Upper lobe of left lung (tissue), 6 donors: ENCODE measurements at regions not wholly inside any gene's neighbourhood (a gene's known extent, or its start where the extent isn't known, plus 50 kb on each side); places are given as distances from the start of the nearest gene placed in this dataset.

Experiments used
- ATAC-seq, 2 donors: fragments of 200-7000 bp; cut with Tn5 transposase; one replicate each; pipeline ENCODE4 v1.9.1; 2022; ENCODE audit warnings: mild to moderate bottlenecking in 2 of 2, moderate library complexity in 2 of 2; ENCODE audit not compliant: low FRiP score in 2 of 2
- DNase-seq, 2 donors: peaks; one replicate each; pipeline ENCODE4 v3.0.0-alpha.2; 2019 to 2020
- H3K27ac ChIP-seq, 4 donors: fragments of 200-600 bp; sonication (generic); one replicate each; pipeline ENCODE4 v1.5.1; 2016 to 2019
- H3K27me3 ChIP-seq, 4 donors: fragments of 200-600 bp; sonication (generic); one replicate each; pipeline ENCODE4 v1.5.1; 2017 to 2019
- H3K36me3 ChIP-seq, 4 donors: fragments of 200-600 bp; sonication (generic); one replicate each; pipeline ENCODE4 v1.5.1; 2016 to 2019
- H3K4me1 ChIP-seq, 4 donors: fragments of 200-600 bp; sonication (generic); one replicate each; pipeline ENCODE4 v1.5.1; 2018 to 2019
- H3K4me3 ChIP-seq, 4 donors: fragments of 200-600 bp; sonication (generic); one replicate each; pipeline ENCODE4 v1.5.1; 2017 to 2019; ENCODE audit warnings: mild to moderate bottlenecking in 2 of 4, moderate library complexity in 1 of 4
- H3K9me3 ChIP-seq, 4 donors: fragments of 200-600 bp; sonication (generic); one replicate each; pipeline ENCODE4 v1.5.1; 2018 to 2019
- EP300 ChIP-seq, 4 donors: sonication (generic); formaldehyde crosslinking; IDR thresholded peaks; one replicate each; pipeline ENCODE4 v1.5.1; 2017; ENCODE audit warnings: antibody characterized with exemption in 4 of 4, control low read depth in 2 of 4
- POLR2A ChIP-seq, 4 donors: fragments of 450-650 bp; IDR thresholded peaks; one replicate each; pipeline ENCODE4 v1.5.1; 2016 to 2017; ENCODE audit warnings: antibody characterized with exemption in 4 of 4, mild to moderate bottlenecking in 2 of 4
- POLR2AphosphoS5 ChIP-seq, 2 donors: sonication (generic); formaldehyde crosslinking; IDR thresholded peaks; one replicate each; pipeline ENCODE4 v1.5.1; 2017; ENCODE audit warnings: antibody characterized with exemption in 2 of 2
- WGBS, 2 donors: methylation state at CpG; one replicate each; pipeline ENCODE4 v1.1.5; 2017 to 2018; 5-methylcytosine and 5-hydroxymethylcytosine counted together
- TF ChIP-seq, protein P1 (sequence below), 6 experiments: fragments of 450-650 bp in 4 of 6; fragments of 200-600 bp in 2 of 6; sonication (generic) in 2 of 6; IDR thresholded peaks; one replicate each; pipeline ENCODE4 v1.5.1; 2016 to 2019; ENCODE audit warnings: antibody characterized with exemption in 6 of 6
- donor health status: DM: no; HTN: no; CAD: no; lungs with moderate emphysema.
- donor health status: DM: no; HTN: yes; CAD: no; lungs with severe emphysema.

DNA sequence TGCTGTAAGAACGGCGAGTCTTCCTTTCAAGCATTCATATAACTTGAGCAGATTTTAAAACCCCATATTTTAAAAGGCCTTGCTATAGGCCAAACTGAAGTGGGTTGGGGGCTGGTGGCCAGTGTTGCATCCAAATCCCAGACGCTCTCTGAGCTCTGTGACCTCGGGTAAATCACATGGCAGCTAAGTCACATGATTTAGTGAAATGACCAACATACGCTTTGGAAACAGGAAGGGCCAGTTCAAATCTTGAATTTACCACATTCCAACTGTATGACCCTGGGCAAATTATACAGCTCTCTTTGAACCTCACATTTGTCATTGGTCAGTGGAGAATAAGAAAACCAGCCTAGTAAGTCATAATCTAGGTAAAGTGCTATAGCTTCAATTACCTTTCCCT is 519.3 kb downstream of the HAPSTR1 start:
- Histone ChIP-seq H3K9me3 (no peaks in the 10 kb centered on the region), H3K27ac (no peak overlapping the region), H3K4me1 (no peaks in the 10 kb centered on the region), H3K27me3 (no peaks in the 10 kb centered on the region), H3K36me3 (no peaks in the 10 kb centered on the region), H3K4me3 (no peak overlapping the region)
- ATAC-seq = no peak
- no peak for DNase-seq
- TF ChIP-seq, protein P1, sequence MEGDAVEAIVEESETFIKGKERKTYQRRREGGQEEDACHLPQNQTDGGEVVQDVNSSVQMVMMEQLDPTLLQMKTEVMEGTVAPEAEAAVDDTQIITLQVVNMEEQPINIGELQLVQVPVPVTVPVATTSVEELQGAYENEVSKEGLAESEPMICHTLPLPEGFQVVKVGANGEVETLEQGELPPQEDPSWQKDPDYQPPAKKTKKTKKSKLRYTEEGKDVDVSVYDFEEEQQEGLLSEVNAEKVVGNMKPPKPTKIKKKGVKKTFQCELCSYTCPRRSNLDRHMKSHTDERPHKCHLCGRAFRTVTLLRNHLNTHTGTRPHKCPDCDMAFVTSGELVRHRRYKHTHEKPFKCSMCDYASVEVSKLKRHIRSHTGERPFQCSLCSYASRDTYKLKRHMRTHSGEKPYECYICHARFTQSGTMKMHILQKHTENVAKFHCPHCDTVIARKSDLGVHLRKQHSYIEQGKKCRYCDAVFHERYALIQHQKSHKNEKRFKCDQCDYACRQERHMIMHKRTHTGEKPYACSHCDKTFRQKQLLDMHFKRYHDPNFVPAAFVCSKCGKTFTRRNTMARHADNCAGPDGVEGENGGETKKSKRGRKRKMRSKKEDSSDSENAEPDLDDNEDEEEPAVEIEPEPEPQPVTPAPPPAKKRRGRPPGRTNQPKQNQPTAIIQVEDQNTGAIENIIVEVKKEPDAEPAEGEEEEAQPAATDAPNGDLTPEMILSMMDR (IDR thresholded peaks at IDR 0.05) = no peak
- TF ChIP-seq POLR2AphosphoS5 (IDR thresholded peaks at IDR 0.05) = no peak
- TF ChIP-seq EP300 (IDR thresholded peaks at IDR 0.05) = no peak
- no peak for TF ChIP-seq POLR2A (IDR thresholded peaks at IDR 0.05)
- WGBS, 2 donors = 83 to 84% methylated on average over 5 of the region's 5 CpGs

DNA sequence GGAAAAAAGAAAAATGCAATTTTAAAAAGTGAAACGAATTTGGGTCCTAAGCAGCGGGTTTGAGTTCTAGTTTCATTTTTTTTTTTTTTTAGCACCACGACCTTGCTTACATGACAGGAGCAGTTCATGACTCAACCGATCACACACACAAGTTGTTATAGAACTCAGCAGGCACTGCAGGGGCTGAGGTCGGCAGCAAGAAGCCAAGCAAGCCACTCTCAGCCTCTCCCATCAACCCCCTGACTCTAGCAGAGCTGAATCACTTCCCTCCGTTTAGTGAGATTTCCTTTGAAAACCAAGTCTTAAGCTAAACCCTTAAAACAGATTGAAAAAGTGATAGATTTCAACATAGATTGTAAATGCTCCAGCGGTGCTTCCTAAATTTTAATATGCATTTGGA is 520.8 kb downstream of the HAPSTR1 start:
- H3K27me3 ChIP-seq = no peaks in the 10 kb centered on the region
- no peaks in the 10 kb centered on the region for H3K9me3 ChIP-seq
- H3K36me3 ChIP-seq = no peaks in the 10 kb centered on the region
- no peak for DNase-seq
- ATAC-seq = no peak
- no peak overlapping the region for H3K27ac ChIP-seq
- no peaks in the 10 kb centered on the region for H3K4me1 ChIP-seq
- H3K4me3 ChIP-seq = no peak overlapping the region
- no peak for TF ChIP-seq POLR2AphosphoS5 (IDR thresholded peaks at IDR 0.05)
- TF ChIP-seq, protein P1 (IDR thresholded peaks at IDR 0.05) = no peak
- TF ChIP-seq POLR2A (IDR thresholded peaks at IDR 0.05) = no peak
- no peak for TF ChIP-seq EP300 (IDR thresholded peaks at IDR 0.05)
- WGBS, 2 donors = 67 to 71% methylated on average over 7 of the region's 7 CpGs

DNA sequence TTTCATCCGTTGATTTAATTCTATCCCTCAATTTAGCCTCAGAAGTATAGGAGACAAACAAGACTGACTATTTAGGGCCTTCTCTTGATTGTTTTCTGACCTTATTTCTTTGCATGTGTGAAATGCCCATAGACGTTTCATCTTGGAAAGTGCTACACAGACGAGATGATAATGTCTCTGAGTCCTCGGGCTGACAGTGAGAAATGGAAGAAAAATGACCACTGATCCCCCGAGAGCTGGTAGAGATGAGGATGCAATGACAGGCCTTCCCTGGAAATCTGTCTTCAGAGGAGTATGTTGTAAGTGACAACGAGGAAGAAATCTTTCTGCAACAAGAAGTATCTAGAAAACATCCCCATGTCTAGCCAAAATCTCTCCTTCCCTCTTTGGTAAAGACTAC is 522.9 kb downstream of the HAPSTR1 start:
- 82 to 87% methylated on average over 6 of the region's 6 CpGs for WGBS, 2 donors
- no peak for ATAC-seq
- H3K27ac ChIP-seq = no peak overlapping the region
- no peaks in the 10 kb centered on the region for H3K4me1 ChIP-seq
- H3K9me3 ChIP-seq = no peaks in the 10 kb centered on the region
- no peak for DNase-seq
- no peak overlapping the region for H3K4me3 ChIP-seq
- H3K36me3 ChIP-seq = no peaks in the 10 kb centered on the region
- no peak for TF ChIP-seq EP300 (IDR thresholded peaks at IDR 0.05)
- TF ChIP-seq POLR2A (IDR thresholded peaks at IDR 0.05) = no peak
- no peak for TF ChIP-seq POLR2AphosphoS5 (IDR thresholded peaks at IDR 0.05)
- TF ChIP-seq, protein P1 (IDR thresholded peaks at IDR 0.05) = no peak
- H3K27me3 ChIP-seq = no peaks in the 10 kb centered on the region

DNA sequence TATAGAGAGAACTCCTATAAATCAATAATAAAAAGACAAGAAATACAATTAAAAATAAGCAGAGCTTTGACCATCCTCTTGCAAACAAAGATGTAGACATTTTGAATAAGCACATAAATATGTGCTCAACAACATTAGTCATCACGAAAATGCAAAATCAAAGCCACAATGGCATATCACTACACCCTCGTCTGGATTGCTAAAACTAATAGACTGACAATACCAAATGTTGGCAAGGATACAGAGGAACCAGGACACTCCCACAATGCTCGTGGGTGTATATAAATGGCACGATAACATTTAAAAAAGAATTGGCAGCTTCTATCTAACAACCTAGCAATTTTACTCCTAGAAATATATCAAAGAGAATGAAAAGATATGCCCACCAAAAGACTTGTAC is 530.8 kb downstream of the HAPSTR1 start:
- DNase-seq = no peak
- Histone ChIP-seq H3K36me3 (no peaks in the 10 kb centered on the region), H3K27me3 (no peaks in the 10 kb centered on the region), H3K27ac (no peak overlapping the region), H3K9me3 (peaks cover 0 to 3% (median 0%) of the 10 kb centered on the region in 4 donors), H3K4me3 (no peak overlapping the region), H3K4me1 (no peaks in the 10 kb centered on the region)
- WGBS, 2 donors = 75 to 76% methylated on average over 4 of the region's 4 CpGs
- TF ChIP-seq POLR2A (IDR thresholded peaks at IDR 0.05) (no peak), EP300 (IDR thresholded peaks at IDR 0.05) (no peak), POLR2AphosphoS5 (IDR thresholded peaks at IDR 0.05) (no peak)
- TF ChIP-seq, protein P1 (IDR thresholded peaks at IDR 0.05) = no peak
- no peak for ATAC-seq

DNA sequence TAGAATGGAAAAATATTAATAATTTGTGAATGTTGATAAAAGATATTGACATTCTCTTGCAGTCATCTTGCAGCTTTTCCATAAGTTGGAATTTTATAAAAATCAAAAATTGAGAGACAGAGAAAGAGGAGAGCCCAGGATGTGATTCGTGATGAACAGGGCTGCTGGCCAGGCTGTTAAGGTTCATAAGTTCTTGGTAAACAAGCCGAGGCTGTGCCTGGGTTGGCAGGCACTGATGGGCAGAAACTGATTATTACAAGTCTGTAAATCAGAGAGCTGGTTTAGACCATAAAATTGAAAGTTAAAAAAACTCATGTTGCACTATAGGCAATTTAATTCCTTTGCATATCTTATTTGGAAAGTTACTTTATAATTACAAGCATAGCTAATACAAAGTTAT is 533.7 kb downstream of the HAPSTR1 start:
- H3K4me1 ChIP-seq = no peaks in the 10 kb centered on the region
- H3K36me3 ChIP-seq = no peaks in the 10 kb centered on the region
- no peaks in the 10 kb centered on the region for H3K9me3 ChIP-seq
- H3K27ac ChIP-seq = no peak overlapping the region
- no peaks in the 10 kb centered on the region for H3K27me3 ChIP-seq
- H3K4me3 ChIP-seq = no peak overlapping the region
- TF ChIP-seq POLR2AphosphoS5 (IDR thresholded peaks at IDR 0.05) = no peak
- TF ChIP-seq, protein P1 (IDR thresholded peaks at IDR 0.05) = no peak
- TF ChIP-seq POLR2A (IDR thresholded peaks at IDR 0.05) = no peak
- TF ChIP-seq EP300 (IDR thresholded peaks at IDR 0.05) = no peak
- 41 to 46% methylated on average over 2 of the region's 2 CpGs for WGBS, 2 donors
- ATAC-seq = no peak
- DNase-seq = no peak
